Stimulated activated CD8-positive, alpha-beta memory T cell treated with anti-CD3 and anti-CD28 coated beads, Interleukin-15, amount 100 ng/mL, for 1 hour (primary cell): ENCODE measurements at regions not wholly inside any gene's neighbourhood (a gene's known extent, or its start where the extent isn't known, plus 50 kb on each side); places are given as distances from the start of the nearest gene placed in this dataset.
"Not testable (repeated sequence)": the region's sequence is repeated elsewhere in the genome, so short reads cannot be mapped to it uniquely, and the experiment has no call there.

ENCODE experiments used
- DNase-seq: peaks from one replicate; pipeline ENCODE4 v3.0.0-alpha.2; 2020; ENCODE audit warnings: low read depth

DNA sequence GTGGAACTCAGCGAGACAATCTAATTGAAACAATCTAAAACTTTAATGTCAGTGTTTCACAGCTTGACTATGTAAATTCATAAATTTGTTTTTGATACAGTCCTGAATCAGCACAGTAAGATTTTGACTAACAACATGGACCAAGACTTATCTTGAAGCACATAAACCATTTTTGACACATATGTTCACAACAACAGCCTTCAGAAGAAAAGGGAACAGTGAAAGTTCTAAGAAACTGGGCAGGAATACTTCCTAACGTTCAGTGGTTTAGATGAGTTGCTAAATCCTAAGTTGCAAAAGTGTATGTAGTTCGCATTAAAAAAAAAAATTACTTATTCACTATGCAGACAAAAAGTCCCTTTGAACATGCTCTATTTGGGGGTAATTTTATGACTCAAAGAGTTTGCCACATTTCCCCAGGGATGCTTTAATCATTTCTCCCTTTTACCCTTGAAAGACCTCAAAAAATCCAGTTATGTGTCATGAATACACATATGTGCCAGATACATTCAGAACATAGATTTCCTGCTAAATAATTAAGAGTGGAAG is 120.2 kb downstream of the MRPL39 start:
- DNase-seq = no peak

DNA sequence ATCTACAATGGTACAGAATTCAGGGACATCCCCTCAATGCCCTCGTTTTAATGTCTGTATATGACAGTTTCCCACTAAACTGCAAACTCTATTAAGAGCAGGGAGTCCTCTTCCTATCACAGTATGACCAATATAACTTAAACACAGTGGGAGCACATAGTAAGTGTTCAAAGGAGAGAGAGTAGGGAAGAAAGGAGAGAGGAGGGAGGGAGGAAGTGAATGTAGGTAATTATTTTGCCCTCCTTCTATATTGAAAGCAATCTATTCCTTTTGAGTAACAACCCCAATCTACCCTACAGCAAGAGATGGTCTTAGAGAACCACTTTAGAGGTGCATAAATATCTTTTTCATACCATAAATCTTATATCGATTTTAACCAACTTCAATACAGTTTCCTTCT is 121.4 kb downstream of the MRPL39 start:
- no peak for DNase-seq

GRCh38 chr21:25467896-25468295 is 139.4 kb downstream of the MRPL39 start:
- no peak for DNase-seq

DNA sequence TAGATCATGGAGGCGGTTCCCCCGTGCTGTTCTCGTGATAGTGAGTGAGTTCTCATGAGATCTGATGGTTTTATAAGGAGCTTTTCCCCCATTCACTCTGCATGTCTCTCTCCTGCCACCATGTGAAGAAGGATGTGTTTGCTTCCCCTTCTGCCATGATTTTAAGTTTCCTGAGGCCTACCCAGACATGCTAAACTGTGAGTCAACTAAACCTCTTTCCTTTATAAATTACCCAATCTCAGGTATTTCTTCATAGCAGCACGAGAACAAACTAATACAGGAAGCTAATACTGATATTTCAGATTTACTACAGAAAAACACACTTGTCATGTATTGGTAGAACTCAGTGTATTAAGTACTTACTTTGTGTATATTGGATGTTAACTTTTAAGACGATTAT is 140.2 kb downstream of the MRPL39 start:
- not testable (repeated sequence) for DNase-seq

GRCh38 chr21:25466470-25466869 is 140.8 kb downstream of the MRPL39 start:
- DNase-seq = no peak

GRCh38 chr21:25465263-25465662 is 142.0 kb downstream of the MRPL39 start:
- DNase-seq = no peak

- no peak for DNase-seq
These were observed 143.0 kb downstream of the MRPL39 start for GRCh38 chr21:25464275-25464674.

DNA sequence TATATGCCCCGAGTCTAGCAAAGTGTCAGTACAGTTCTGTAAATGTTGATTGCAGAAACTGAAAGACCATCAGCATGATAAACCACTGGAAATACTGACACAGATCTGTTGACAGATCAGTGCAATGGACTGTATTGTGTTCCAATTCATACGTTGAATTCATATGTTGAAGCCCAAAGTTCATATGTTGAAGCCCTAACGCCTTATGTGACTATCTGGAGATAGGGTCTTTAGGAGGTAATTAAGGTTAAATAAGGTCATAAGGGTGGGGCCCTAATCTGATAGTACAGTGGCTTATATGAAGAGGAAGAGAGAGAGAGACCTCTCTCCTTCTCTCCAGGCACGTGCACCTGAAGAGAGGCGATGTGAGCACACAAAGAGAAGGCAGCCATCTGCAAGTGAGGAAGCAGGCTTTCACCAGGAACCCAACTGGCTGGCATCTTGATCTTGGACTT is 144.7 kb downstream of the MRPL39 start:
- DNase-seq = no peak

DNA sequence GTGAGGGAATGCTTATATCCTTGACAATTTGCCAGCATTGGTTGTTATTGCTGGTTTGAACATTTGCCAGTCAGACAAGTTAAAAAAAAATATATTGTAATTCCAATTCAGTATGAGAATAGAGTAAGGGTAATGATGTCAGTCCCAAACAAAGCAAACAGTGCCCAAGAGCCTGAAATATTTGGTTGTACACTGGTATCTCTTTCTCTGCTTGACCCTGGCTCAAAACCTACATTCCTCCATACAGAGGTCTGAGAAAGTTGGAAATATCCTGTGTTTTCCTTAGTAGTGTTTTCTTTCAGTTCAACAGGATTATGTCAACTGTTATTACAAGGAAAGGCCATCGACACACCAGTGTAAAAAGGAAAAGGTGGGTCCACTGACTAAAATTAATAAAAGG is 145.6 kb downstream of the MRPL39 start:
- no peak for DNase-seq

GRCh38 chr21:25459993-25460392 is 147.3 kb downstream of the MRPL39 start:
- DNase-seq = no peak

GRCh38 chr21:25459365-25459764 is 147.9 kb downstream of the MRPL39 start:
- no peak for DNase-seq

DNA sequence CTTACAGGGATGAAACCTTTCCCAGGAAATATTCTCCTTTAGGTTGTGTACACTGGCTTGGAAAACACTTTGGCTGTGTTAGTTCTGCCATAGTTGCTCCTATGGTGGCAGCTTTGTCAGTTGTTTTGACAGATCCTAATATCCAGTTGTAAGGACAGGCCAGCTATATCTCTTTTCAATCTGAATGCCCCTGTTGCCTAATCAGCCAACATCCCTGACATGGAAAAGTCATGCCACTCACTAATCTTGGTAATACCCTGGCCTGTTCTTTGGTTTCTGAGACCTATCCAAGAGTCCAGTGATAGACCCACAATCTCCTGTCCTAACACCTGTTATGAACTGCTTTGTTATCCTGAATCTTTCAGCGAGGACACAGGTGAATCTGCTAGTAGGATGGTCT is 148.8 kb downstream of the MRPL39 start:
- no peak for DNase-seq

GRCh38 chr21:25457946-25458345 is 149.3 kb downstream of the MRPL39 start:
- no peak for DNase-seq

- DNase-seq = no peak
These were observed 149.9 kb downstream of the MRPL39 start for GRCh38 chr21:25457411-25457810.

GRCh38 chr21:25456672-25457071 is 150.6 kb downstream of the MRPL39 start:
- no peak for DNase-seq

DNA sequence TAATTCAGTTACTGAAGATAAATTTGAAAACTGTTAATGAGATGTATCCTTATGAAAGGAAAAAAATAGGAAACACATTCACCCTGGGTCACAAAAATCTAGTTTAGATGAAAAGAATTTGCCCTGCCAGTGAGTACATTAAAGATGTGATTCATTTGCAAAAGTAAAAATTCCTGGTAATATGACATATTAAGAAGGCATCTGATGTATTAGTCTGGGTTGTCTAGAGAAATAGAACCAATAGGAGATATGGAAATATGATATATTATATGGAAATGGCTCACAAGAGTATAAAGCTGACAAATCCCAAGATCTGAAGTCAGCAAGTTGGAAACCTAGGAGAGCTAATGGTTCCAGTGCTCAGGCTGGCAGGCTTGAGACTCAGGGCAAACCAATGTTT is 153.8 kb downstream of the MRPL39 start:
- no peak for DNase-seq

DNA sequence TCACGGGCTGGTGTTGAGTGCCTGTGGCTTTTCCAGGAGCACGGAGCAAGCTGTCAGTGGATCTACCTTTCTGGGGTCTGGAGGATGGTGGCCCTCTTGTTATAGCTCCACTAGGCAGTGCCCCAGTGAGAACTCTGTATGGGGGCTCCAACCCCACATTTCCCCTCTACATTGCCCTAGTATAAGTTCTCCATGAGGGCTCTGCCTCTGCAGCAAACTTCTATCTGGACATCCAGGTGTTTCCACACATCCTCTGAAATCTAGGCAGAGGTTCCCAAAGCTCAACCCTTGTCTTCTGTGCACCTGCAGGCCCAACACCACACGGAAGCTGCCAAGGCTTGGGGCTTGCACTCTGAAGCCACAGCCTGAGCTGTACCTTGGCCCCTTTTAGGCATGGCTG is 157.3 kb downstream of the MRPL39 start:
- no peak for DNase-seq

DNA sequence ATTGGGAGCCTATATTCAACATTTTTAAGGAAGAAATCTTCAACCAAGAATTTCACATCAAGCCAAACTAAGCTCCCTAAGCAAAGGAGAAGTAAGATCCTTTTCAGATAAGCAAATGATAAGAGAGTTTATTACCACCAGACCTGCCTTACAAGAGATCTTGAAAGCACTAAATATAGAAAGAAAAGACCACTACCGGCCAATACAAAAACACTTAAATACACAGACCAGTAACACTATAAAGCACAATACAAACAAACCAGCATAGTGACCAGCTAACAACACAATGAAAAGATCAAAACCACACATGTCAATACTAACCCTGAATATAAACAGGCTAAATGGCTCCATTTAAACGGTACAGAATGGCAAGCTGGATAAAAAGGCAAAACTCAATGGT is 165.4 kb downstream of the MRPL39 start:
- DNase-seq = no peak

DNA sequence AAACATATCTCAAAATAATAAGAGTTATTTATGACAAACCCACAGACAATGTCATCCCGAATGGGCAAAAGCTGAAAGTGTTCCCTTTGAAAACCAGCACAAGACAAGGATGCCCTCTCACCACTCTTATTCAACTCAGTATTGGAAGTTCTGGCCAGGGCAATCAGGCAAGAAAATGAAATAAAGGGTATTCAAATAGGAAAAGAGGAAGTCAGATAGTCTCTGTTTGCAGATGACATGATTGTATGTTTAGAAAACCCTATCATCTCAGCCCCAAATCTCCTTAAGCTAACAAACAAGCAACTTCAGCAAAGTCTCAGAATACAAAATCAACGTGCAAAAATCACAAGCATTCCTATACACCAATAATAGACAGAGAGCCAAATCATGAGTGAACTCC is 169.8 kb downstream of the MRPL39 start:
- not testable (repeated sequence) for DNase-seq

DNA sequence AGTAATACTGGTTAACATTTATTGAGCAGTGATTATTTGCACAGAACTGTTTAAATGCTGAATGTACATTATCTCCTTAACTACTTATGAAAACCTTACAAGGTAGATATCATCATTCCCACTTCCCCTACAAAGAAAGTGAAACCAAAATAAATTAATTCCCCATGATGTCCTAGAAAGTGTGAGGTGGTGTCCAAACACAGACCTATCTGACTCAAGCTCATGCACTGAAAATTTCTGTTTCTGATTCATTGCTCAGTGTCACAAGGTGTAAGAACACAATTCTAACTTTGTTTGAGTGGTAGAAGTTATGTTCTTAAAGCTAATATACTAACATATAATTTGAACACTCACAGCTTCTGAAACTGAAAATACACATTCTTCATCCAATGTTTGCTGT is 178.7 kb downstream of the MRPL39 start:
- no peak for DNase-seq

DNA sequence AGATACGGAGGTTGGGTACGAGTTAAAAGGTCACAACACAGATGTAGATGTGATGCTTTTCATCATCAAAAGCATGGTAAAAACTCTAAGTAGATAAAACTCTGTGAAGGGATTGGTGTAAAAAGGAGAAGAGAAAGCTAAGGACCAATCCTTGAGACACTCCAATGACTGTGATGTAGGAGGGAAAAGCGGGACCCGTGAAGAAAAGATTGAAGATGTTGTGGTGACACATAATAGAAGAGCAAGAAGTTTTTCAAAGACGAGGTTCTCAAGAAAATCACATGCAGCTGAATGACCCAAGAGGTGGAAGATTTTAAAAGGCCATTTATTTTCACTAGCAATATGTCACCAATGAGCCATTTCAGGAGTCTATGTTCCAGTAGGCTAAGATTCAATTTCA is 179.5 kb downstream of the MRPL39 start:
- DNase-seq = no peak

DNA sequence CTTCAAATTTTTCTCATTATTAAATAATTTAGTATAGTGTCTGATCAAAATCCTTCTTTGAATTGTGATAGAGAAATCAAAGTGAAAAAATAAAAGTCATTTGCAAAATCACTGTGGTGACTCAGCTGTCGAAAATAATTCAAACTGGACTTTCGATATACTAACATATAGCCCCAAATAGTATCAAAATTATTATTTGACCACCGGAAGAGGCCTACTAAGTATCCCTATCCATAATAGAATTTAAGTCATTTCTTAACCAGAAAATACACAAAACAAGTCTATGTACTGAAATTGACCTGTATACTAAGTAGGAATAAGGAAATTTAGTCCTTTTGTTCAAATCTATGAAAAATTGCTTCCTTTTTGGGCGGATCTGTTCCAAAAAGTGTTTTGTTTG is 180.7 kb downstream of the MRPL39 start:
- DNase-seq = no peak

- DNase-seq = no peak
These were observed 182.1 kb downstream of the MRPL39 start for GRCh38 chr21:25425156-25425555.

DNA sequence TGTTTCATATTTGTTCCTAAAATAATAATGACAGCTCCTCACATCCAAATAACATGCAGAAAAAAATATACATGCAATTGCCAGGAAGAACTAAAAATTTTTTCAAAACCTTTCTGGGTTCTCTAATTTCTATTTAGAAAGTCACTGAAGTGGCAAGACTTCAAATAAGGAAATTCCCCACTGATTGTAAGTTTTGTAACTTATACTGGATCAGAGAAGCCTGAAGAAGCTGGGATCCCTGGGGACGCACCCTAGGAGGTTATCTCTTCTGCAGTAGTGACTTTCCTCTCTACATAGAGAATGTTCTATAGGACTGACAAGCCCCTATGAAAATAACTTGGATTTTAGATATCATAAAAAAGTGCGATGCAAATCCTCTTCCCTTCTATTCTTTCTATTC is 182.6 kb downstream of the MRPL39 start:
- no peak for DNase-seq

- no peak for DNase-seq
These were observed 183.2 kb downstream of the MRPL39 start for GRCh38 chr21:25424048-25424447.
